ENCODE measurements at regions not wholly inside any gene's neighbourhood (a gene's known extent, or its start where the extent isn't known, plus 50 kb on each side); places are given as distances from the start of the nearest gene placed in this dataset.

DNA sequence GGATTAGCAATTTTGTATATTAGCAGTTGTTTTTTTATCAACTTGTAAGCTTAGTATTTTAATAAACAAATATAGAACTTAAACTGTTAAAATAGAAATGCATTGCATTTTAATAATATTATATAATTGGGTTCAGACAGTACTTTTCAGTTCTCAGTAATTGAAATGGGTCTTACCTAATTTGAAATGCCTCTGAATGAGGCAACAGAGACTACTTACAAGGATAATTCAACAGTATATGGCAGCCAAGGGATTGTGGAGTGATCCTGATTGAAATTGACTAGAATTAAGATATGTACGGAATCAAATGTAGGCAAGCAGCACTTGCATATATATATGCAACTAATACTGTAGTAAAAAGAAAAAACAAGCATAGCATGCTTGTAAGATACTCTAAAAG is 1503.9 kb upstream of the MIR17HG start:
- no peak for TF ChIP-seq POLR2A (IDR thresholded peaks at IDR 0.05)
- TF ChIP-seq, protein P1, sequence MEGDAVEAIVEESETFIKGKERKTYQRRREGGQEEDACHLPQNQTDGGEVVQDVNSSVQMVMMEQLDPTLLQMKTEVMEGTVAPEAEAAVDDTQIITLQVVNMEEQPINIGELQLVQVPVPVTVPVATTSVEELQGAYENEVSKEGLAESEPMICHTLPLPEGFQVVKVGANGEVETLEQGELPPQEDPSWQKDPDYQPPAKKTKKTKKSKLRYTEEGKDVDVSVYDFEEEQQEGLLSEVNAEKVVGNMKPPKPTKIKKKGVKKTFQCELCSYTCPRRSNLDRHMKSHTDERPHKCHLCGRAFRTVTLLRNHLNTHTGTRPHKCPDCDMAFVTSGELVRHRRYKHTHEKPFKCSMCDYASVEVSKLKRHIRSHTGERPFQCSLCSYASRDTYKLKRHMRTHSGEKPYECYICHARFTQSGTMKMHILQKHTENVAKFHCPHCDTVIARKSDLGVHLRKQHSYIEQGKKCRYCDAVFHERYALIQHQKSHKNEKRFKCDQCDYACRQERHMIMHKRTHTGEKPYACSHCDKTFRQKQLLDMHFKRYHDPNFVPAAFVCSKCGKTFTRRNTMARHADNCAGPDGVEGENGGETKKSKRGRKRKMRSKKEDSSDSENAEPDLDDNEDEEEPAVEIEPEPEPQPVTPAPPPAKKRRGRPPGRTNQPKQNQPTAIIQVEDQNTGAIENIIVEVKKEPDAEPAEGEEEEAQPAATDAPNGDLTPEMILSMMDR (IDR thresholded peaks at IDR 0.05): no peak
